BJ (cell line): ENCODE measurements at regions not wholly inside any gene's neighbourhood (a gene's known extent, or its start where the extent isn't known, plus 50 kb on each side); places are given as distances from the start of the nearest gene placed in this dataset.
"Not testable (repeated sequence)": the region's sequence is repeated elsewhere in the genome, so short reads cannot be mapped to it uniquely, and the experiment has no call there.

Experiments used
- CTCF ChIA-PET: fragments of 350-600 bp; formaldehyde crosslinking; extraction: SDS; loops from one replicate; lab custom pipeline; 2021; ENCODE audit warnings: antibody characterized with exemption, inconsistent platforms; lab: Yijun Ruan, JAX
- POLR2A ChIA-PET: fragments of 300-600 bp; sonication (Branson Sonifier 250); formaldehyde crosslinking; extraction: SDS; loops from one replicate; lab custom pipeline; 2021; ENCODE audit warnings: antibody characterized with exemption; lab: Charles Lee
- DNase-seq: peaks from one replicate; pipeline ENCODE4 v3.0.0-alpha.2; 2011; ENCODE audit warnings: low read depth
- H3K27me3 ChIP-seq: 2 replicates; pipeline ENCODE4 v1.6.0; 2011; ENCODE audit warnings: low read length; ENCODE audit not compliant: control insufficient read depth, insufficient read depth
- H3K36me3 ChIP-seq: 2 replicates; pipeline ENCODE4 v1.5.1; 2011; ENCODE audit warnings: low read length; ENCODE audit not compliant: control insufficient read depth, insufficient read depth
- H3K4me3 ChIP-seq: 2 replicates; pipeline ENCODE4 v1.5.1; 2011; ENCODE audit warnings: low read depth, mild to moderate bottlenecking, control low read depth, low read length
- TF ChIP-seq, protein P1 (sequence below): IDR thresholded peaks from 2 replicates; pipeline ENCODE4 v1.5.1; 2011; ENCODE audit warnings: low read depth, mild to moderate bottlenecking, control low read depth, inconsistent platforms, low read length, moderate library complexity; ENCODE audit not compliant: insufficient read depth

DNA sequence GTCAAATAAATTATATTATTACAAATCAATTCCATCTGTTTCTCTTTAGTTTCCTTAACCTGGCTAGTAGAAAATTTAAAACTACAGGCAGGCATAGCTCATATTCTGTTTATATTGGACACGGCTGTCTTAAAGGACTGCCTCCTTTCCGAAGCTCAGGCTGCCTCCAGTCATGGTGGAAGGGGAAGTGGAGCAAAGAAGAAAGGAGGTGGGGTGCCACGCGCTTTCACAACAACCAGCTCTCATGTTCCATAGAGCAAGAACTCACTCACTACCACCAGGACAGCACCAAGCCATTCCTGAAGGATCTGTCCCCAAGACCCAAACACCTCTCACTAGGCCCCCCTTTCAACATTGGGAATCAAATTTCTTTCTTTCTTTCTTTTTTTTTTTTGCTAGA is 149.3 kb upstream of the KCNJ18 start:
- H3K4me3 ChIP-seq, result no peak overlapping the region
- ChIA-PET CTCF (interaction anchor here (1.4 to 1.6 kb wide), 2 partner anchors 11 to 31 kb away, joined by 3 to 4 read pairs; no protein-coding TSS in a partner anchor), POLR2A (no interaction called here)
- peaks cover 7% of the 10 kb centered on the region; the same call in 1 of the 2 replicates for H3K36me3 ChIP-seq
- TF ChIP-seq, protein P1, sequence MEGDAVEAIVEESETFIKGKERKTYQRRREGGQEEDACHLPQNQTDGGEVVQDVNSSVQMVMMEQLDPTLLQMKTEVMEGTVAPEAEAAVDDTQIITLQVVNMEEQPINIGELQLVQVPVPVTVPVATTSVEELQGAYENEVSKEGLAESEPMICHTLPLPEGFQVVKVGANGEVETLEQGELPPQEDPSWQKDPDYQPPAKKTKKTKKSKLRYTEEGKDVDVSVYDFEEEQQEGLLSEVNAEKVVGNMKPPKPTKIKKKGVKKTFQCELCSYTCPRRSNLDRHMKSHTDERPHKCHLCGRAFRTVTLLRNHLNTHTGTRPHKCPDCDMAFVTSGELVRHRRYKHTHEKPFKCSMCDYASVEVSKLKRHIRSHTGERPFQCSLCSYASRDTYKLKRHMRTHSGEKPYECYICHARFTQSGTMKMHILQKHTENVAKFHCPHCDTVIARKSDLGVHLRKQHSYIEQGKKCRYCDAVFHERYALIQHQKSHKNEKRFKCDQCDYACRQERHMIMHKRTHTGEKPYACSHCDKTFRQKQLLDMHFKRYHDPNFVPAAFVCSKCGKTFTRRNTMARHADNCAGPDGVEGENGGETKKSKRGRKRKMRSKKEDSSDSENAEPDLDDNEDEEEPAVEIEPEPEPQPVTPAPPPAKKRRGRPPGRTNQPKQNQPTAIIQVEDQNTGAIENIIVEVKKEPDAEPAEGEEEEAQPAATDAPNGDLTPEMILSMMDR, result no peak
- no peak for DNase-seq
- H3K27me3 ChIP-seq, result no peaks in the 10 kb centered on the region

DNA sequence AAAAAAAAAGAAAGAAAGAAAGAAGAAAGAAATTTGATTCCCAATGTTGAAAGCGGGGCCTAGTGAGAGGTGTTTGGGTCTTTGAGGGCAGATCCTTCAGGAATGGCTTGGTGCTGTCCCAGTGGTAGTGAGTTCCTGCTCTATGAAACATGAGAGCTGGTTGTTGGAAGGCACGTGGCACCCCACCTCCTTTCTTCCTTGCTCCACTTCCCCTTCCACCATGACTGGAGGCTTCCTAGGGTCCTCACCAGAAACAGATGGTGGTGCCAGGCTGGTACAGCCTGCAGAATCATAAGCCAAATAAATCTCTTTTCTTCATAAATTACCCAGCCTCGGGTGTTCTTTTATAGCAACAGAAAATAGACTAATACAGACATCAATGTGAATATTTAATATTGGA is 147.3 kb upstream of the KCNJ18 start:
- no peak for DNase-seq
- Histone ChIP-seq H3K27me3 (no peaks in the 10 kb centered on the region), H3K4me3 (no peak overlapping the region), H3K36me3 (peaks cover 7% of the 10 kb centered on the region)
- TF ChIP-seq, protein P1, result no peak
- POLR2A ChIA-PET, result no interaction called here
- CTCF ChIA-PET, result interaction anchor here (1.0 kb wide), 1 partner anchor 32 kb away, joined by 4 read pairs; no protein-coding TSS in a partner anchor

DNA sequence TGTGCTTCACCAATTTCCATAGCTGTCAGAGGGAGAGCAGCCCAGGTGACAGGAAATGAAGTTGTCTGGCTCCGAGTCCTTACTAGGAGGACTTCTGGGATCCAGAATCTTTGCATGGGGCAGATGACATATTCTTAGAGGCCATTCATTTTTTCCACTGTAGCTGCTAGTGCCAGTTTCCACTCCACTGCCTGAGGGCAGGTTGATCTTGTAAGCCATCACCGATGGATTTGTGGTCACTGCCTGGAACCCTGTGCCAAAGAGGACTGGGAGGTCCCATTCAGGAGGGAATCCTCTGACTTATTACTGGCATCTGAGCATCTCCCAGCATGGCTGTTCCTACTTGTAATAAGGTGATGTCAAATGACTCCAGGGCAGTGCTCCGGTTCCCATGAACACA is 144.1 kb upstream of the KCNJ18 start:
- Histone ChIP-seq H3K4me3 (no peak overlapping the region), H3K36me3 (peaks cover 1% of the 10 kb centered on the region; the same call in 1 of the 2 replicates), H3K27me3 (no peaks in the 10 kb centered on the region)
- ChIA-PET CTCF (interaction anchor here (1.1 to 1.4 kb wide), 2 partner anchors 35 to 91 kb away, joined by 3 read pairs; no protein-coding TSS in a partner anchor), POLR2A (no interaction called here)
- TF ChIP-seq, protein P1, result no peak
- no peak for DNase-seq

DNA sequence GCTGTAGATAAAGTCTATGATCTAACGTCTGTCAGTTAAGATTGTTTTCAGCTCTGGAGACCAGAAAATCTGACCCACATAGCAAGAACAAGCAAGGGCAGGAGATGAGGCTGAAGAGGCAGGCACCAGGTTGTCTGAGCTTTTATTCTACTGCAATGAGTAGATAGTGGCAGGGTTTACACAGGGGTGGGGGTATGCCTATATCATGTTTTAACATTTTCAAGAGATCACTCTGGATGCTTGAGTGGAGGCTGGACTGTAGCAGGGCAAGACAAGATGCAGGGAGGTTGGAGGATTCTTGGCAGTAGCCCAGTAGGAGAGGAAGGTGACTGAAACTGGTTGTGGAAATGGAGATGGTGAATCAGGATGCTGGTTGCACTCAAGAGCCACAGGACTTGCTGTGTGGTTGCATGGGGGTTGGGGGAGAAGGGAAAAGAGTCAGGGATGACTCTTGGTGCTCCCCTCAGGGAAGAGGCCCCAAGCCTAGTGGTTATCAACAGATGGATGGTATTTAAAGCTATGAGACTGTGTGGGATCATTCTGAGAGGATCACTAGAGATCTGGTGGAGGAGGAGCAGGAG is 143.1 kb upstream of the KCNJ18 start:
- TF ChIP-seq, protein P1, result no peak
- no peak overlapping the region for H3K4me3 ChIP-seq

DNA sequence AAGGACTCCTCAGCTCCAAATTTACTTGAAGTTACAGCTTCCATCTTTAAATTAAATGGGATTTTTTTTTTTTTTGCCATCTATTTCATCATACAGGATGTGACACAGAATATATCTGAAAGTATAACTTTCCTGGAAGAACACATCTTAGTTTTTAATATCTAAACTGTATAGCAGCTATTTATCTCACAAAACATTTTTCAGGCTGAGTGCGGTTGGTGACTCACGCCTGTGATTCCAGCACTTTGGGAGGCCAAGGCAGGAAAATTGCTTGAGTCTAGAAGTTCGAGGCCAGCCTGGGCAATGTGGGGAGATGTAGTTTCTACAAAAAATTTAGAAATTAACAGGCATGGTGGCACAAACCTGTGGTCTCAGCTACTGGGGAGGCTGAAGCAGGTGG is 142.3 kb upstream of the KCNJ18 start:
- DNase-seq, POLR2A ChIA-PET, H3K36me3 ChIP-seq, H3K27me3 ChIP-seq: not testable (repeated sequence)
- peak overlapping the region; percentile 82 for H3K4me3 ChIP-seq
- CTCF ChIA-PET, result interaction anchor here (1.2 kb wide), 1 partner anchor 37 kb away, joined by 4 read pairs; no protein-coding TSS in a partner anchor

More for the DNA sequence above, 143.1 kb upstream of the KCNJ18 start:
- no peaks in the 10 kb centered on the region for H3K27me3 ChIP-seq
- ChIA-PET CTCF (interaction anchor here (1.2 kb wide), 1 partner anchor 36 kb away, joined by 4 read pairs; no protein-coding TSS in a partner anchor), POLR2A (no interaction called here)
- no peak for DNase-seq
- H3K36me3 ChIP-seq, result no peaks in the 10 kb centered on the region; the same call in 1 of the 2 replicates
